NCI-H2171 (cell line): ENCODE measurements at regions not wholly inside any gene's neighbourhood (a gene's known extent, or its start where the extent isn't known, plus 50 kb on each side); places are given as distances from the start of the nearest gene placed in this dataset.
"Not testable (repeated sequence)": the region's sequence is repeated elsewhere in the genome, so short reads cannot be mapped to it uniquely, and the experiment has no call there.

Experiments used
- DNase-seq: peaks from one replicate; lab custom pipeline; 2025; lab: John Stamatoyannopoulos, UW

DNA sequence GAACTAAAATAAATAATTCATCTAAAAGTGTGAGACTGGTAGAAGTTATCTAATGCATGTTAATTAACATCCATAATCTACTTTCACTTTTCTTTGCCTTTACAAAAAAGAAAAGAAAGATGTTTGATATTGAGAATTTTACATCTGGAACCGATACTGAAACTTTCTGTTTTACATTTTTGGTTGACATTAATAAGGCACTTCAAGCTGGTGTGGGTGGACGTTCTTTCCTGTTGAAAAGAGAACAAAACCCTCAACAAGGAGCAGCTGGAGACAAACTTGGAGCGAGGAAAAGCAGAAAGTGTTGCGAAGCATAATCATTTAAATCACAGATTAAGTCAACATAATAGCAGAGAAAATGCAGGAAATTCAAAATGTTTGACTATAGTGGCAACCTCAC, 575.2 kb upstream of the ADGRB3 start:
- DNase-seq = no peak

DNA sequence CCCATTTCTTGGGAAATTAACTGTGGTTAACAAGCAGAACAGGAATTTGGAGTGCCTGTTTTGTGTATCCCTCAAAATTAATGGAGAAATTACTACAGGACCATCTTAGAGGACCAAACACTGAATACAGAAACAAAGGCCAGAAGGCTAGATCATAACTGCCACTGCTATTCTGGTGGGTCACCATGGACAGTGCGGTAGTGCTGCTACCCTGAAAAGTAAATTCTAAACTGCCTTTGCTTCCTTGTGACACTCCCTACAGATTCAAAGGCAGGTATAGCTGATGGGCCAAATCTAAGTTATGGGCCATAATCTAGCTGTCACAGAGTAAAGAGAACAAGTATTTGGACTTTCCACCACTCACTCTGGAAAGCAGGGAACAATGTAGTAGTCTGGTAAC, 575.8 kb upstream of the ADGRB3 start:
- no peak for DNase-seq

DNA sequence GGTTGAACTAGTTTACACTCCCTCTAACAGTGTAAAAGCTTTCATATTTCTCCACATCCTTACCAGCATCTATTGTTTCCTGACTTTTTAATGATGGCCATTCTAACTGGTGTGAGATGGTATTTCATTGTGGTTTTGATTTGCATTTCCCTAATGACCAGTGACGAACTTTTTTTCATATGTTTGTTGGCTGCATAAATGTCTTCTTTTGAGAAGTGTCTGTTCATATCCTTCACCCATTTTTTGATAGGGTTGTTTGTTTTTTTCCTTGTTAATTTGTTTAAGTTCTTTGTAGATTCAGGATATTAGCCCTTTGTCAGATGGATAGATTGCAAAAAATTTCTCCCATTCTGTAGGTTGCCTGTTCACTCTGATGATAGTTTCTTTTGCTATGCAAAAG, 578.5 kb upstream of the ADGRB3 start:
- not testable (repeated sequence) for DNase-seq

DNA sequence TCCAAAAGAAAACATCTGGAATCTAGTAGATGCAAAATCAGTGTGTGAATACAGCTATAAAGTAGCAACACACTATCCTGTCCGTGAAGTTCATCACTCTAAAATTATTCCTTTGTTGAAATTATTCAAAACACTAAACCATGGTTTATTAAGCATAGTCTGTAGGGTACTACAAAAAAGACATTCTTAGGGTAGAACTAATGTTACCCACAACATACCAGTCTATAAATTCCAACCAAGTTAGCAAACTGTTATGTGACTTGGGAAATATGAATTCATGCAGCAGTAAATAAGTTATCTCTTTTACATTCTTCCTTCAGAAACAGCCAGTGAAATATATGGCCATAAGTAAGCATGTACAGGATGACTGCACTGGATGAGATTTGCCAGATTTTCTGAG, 580.3 kb upstream of the ADGRB3 start:
- no peak for DNase-seq

DNA sequence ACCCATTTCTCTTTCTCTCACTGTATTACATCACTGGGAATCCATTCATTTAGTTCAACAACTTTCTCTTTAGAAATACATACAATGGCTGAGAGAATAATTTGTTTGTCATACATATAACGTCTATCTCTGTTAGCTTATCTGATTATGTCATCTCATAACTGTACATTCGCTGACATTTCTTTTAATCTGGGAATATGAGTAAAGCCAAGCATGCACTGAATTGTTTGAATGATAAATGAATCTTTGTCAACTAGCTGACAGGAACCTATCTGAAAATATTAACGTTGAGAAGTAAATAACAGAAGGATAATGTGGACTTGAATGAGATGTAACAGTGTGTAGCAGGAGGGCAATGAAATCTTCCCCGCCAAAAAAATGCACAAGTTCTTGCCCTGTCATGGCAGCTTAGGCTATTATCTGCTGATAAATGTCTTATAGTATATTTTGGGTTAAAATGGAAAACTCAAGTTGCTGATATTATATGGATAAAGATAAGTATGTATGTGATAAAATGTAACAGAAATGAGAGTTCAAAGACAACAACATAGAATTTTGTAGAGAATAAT, 581.2 kb upstream of the ADGRB3 start:
- DNase-seq = no peak

DNA sequence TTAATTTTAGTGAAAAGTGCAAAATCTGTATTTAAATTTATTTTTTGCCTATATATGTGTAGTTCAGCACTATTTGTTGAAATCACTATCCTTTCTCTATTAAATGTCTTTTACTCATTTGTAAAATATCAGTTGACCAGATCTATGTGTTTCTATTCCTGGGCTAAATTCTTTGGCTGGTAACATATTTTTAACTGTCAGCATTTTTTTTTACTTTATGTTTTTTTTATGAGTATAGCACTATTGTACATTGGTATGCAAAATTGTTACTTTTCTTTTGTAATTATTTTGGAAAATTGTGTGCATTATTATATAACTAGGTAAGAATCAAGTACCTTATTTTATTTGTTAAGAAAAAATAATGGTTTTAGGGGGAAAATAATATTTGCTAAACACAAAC, 582.8 kb upstream of the ADGRB3 start:
- DNase-seq = no peak

DNA sequence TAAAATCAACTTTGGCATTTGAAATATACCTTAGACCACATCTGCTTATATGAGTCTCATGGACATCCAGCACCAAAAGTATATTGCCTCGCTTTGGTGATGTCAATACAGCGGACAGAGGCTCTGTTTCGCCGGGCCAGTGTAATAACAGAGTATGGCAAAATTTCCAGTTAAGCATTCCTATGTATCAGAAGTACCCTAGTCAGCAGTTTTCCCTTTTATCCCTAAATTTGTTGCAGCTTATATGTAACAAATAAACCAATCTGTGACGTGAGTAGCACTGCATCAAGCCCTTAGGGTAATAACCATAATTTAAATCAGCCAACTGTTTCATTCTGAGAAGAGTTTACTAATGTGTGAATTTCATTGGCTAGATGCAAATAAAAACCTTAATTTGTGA, 585.5 kb upstream of the ADGRB3 start:
- DNase-seq = no peak

DNA sequence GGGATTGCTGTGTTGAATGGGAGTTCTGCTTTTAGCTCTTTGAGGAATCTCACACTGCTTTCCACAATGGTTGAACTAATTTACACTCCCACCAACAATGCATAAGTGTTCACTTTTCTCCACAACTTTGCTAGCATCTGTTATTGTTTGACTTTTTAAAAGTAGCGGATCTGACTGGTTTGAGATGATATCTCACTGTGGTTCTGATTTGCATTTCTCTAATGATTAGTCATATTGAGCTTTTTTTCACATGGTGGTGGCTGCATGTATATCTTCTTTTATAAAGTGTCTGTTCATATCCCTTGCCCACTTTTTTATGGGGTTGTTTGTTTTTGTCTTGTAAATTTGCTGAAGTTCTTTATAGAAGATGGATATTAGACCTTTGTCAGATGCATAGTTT, 588.3 kb upstream of the ADGRB3 start:
- DNase-seq = no peak

DNA sequence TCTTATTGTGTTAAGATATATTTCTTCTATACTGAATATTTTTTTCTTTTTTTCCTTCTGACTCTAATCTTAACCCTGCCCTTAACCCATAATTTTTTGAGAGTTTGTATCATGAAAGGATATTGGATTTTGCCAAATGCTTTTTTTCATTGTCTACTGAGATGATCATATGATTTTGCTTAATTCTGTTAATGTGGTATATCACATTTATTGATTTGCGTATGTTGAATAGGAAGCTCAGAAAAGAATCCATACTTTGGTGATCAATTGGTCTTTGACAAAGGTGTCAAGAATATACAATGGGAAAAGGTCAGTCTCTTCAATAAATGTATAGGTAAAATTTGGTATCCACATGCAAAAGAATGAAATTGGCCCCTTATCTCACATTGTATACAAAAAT, 588.8 kb upstream of the ADGRB3 start:
- no peak for DNase-seq

DNA sequence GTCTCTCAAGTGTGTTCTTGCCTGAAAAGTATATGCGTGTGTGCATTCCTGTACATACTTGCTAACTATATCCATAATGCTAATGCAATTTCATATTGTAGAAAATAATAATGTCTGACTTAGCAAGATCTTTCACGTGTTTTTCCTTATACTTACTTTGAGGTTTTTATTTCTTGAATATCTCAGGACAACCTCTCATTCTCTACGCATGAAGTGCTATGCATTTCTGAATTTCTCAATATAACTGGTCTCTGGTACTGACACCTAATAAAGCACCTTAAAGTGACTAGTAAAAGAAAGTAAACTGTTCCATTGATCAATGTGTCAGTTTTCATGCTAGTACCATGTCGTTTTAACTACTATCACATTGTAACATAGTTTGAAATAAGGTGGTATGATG, 589.9 kb upstream of the ADGRB3 start:
- no peak for DNase-seq

DNA sequence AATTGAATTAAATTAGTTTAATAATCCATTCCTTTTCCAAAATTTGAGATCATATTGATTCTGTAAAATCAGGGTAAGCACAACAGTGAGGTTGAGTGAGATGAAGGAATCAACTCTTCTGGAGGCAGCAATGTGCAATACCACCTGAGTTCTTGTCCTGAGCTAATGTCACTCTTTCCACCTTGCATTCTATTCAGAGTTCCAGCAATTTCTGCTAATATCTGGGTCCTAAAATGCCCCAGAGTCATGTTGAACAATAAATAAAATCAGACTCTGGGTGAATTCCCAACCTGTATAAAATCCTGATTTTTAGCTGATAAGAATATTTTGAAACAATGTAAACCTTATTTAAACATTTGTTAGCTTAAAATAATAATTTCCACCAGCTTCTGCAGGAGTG, 590.8 kb upstream of the ADGRB3 start:
- DNase-seq = no peak

DNA sequence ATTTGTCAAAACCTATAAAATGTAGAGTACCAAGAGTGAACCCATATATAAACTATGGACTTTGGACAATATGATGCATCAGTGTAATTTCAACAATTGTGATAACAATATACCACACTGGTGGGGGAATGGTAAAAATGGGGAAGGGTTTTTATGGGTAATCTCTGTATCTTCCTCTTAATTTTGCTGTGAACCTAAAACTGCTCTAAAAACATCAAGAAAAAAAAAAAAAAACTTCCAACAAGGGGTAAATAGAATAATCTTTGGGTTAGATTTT, 592.0 kb upstream of the ADGRB3 start:
- DNase-seq = no peak

DNA sequence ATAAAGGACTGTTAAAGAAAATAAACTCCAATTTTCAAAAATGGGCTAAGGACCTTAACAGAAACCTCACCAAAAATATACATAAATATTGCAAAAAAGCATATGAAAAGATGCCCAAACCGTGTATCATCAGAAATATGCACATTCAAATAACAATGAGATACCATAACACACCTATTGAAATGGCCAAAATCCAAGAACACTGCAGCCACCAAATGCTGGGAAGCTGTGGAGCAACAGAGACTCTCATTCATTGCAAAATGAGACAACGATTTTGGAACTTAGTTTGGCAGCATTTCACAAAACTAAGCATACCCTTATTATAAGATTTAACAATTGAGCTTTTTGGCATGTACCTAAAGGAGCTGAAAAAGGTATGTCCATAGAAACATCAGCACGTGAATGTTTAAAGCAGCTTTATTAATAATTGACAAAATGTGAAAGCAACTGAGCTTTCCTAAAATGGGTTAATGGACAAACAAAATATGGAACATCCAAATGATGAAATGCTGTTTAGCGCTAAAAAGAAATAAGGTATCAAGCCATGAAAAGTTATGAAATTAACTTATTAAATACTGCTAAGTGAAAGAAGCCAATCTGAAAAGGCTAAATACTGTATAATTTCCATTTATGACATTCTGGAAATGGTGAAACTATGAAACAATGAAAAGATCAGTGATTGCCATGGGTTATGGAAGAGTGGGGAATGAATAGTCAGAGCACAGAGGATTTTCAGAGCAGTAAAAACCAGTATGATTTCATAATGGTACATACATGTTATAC, 592.6 kb upstream of the ADGRB3 start:
- no peak for DNase-seq

DNA sequence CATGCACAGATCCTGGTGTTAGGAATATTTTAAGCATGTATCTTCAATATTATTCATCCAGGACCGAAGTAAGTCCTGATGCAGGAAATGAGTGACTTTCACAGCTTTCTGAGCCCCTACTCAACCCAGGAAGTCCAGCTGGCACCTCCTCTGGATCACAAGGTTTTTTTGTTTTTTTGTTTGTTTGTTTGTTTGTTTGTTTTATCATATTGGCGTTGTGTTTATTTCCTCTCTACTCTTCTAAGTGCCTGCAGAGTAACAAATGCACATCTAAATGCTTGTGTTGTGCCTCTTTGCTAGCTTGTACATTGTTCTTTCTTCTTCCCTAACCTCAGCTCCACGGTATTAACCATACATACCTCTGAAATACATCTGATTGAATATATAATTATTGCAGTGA, 594.3 kb upstream of the ADGRB3 start:
- no peak for DNase-seq

DNA sequence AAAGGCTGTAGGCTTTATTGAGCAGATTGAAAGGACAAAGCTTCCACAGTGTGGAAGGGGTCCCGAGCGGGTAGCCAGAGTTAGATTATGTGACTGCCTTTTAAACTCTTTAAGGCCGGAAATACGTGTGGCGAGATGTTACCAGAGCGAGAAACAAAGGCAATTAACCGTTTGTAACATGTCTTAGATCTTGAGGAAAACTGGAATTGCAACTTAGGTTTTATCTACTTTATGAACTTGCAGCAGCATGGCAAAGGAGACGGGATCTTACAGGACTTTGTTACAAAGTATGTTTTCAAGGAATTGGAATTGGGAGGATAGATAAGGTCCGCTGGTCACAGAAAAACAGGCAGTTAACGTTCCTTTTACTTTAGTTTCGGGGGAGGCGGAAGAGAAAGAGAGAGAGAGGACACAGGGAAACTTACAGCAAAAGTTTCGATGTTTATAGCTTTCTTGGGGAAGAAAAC, 594.7 kb upstream of the ADGRB3 start:
- no peak for DNase-seq

DNA sequence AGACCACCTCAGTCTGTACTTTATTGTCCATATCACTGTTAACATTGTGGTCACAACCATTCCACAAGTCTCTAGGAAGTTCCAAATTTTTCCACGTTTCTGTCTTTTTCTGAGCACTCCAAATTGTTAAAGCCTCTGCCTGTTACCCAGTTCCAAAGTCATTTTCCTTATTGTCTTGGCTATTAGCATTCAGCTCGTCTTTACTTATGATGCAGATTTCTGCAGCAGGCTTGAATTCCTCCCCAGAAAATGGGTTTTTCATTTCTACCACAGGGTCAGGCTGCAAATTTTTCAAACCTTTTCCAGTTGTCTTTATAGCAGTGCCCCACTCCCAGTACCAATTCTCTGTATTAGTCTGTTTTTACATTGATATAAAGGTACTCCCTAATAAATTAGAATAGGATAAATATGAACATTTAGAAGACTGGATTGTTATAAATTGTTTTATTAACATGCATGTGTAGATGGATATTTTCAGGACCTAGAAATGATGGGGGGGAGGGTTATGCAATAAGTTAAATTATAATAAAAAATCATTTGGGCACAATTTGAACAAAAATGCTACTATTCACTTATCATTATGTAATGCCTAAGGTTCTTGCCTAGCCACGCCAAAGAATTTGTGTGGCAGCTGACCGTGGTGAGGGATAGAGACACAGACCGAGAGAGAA, 595.3 kb upstream of the ADGRB3 start:
- DNase-seq = no peak

DNA sequence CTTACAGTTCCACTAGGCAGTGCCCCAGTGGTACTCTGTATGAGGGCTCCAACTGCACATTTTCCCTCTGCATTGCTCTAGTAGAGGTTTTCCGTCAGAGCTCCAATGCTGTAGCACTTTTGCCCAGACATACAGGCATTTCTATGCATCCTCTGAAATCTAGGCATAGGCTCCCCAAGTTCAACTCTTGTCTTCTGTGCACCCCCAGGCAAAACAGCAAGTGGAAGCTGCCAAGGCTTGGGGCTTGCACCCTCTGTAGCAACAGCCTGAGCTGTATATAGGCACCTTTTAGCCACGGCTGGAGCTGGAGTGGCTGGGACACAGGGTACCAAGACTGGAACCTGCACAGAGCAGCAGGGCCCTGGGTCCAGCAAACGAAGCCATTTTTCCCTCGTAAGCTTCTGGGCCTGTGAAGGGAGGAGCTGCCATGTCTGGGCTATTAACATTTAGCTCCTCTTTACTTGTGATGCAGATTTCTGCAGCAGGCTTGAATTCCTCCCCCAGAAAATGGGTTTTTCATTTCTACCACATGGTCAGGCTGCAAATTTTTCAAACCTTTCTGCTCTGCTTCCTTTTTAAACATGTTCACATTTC, 596.2 kb upstream of the ADGRB3 start:
- DNase-seq = no peak

DNA sequence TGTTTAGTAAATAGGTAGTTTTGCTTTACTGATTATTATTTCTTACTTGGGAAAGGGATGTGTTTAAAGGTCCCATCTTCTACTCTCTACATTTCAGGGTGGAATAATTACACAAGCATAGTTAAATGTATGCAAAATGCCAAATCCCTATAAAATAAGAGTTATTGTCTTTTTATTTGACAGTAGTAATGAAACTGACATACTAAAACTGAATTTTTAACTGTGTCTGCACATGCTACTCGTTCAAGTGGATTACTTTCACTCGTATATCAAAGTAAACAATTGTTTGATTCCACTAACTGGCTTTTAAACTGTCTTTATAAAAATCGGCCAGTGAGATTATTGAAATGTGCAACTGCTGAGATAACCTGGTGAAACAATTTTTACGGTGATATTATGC, 602.9 kb upstream of the ADGRB3 start:
- DNase-seq = no peak

DNA sequence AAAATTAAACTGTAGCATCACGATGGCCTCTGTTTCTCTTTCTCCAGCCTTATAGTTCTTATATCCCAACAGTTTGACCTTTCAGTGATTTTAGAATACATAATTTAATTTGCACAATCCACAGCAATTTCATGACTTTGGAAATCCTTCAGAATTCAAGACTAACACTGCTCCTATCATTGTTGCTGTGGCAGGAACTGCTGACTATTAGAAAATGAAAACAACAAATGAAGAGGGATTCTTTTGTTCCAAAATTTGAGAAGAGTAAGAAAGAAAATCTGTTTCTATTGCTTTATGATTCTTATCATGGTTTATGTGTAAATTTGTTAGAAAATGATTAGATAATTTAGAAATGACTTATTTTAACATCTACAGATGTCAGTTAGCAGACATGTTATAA, 604.0 kb upstream of the ADGRB3 start:
- DNase-seq = no peak

DNA sequence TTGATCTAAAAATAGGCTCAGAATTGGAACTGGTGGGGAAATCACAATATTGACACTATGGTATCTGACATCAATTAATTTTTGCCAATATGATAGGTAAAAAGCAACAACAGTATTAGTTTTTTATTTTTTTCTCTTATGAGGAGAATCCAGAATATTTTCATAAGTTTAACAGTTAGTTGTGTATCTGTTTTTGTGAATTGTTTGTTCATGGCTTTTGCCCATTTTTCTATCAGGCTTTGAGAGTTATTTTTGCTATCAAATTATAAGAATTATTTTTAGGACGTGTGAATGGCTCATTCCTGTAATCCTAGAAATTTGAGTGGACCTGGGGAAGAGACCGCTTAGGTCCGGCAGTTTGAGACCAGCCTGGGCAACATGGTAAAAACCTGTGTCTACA, 608.6 kb upstream of the ADGRB3 start:
- no peak for DNase-seq

DNA sequence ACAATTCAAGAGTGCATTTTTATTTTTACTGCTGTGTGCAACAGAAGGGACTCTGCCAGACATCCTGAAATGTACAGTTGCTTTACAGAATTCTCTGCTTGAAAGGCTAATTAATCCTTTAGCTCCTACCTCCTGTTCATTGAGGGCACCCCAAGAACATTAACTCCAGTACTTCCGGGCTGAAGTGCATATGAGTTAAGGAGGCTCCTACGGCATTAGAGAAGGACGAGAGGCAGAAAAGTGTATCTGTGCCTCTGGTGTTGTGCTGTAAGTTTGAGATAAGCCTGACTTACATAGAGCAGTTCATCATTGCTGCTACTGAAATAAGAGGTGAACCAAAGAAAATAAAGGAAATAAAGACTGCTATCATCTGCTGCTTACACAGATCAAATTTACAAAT, 609.3 kb upstream of the ADGRB3 start:
- no peak for DNase-seq

DNA sequence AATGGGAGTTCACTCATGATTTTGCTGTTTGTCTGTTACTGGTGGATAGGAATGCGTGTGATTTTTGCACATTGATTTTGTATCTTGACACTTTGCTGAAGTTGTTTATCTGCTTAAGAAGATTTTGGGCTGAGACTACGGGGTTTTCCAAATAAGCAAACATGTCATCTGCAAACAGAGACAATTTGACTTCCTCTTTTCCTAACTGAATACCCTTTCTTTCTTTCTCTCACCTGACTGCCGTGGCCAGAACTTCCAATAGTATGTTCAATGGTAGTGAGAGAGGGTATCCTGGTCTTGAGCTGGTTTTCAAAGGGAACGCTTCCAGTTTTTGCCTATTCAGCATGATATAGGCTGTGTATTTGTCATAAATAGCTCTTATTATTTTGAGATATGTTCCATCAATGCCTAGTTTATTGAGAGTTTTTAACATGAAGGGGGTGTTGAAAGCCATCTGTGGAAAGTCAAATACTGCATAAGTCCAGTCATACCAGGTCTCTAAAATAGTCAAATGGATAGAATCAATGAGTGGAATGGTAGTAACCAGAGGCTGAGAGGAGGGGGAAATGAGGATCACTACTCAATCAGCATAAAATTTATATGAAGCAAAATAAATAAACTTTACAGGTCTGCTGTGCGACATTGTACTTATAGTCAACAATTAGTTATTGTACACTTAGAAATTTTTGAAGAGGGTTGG, 610.4 kb upstream of the ADGRB3 start:
- DNase-seq = no peak

DNA sequence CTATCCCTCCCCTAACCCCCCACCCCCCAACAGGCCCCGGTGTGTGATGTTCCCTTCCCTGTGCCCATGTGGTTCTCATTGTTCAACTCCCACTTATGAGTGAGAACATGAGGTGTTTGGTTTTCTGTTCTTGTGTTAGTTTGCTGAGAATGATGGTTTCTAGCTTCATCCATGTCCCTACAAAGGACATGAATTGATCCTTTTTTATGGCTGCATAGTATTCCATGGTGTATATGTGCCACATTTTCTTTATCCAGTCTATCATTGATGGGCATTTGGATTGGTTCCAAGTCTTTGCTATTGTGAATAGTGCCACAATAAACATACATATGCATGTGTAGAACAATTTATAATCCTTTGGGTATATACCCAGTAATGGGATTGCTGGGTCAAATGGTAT, 612.1 kb upstream of the ADGRB3 start:
- not testable (repeated sequence) for DNase-seq
